ENCODE measurements at regions not wholly inside any gene's neighbourhood (a gene's known extent, or its start where the extent isn't known, plus 50 kb on each side); places are given as distances from the start of the nearest gene placed in this dataset.

GRCh38 chr21:43331111-43331961 lies 95.6 kb downstream of the SIK1 start:
- Mint-ChIP-seq H3K27ac (no peak overlapping the region), H3K9me3 (no peaks in the 10 kb centered on the region), H3K4me3 (no peak overlapping the region), H3K4me1 (peaks cover 11% of the 10 kb centered on the region), H3K36me3 (peaks cover 15% of the 10 kb centered on the region)
- ATAC-seq (no peak), DNase-seq (ENCODE audit: low spot score in 2 of 2) (no peak)

DNA sequence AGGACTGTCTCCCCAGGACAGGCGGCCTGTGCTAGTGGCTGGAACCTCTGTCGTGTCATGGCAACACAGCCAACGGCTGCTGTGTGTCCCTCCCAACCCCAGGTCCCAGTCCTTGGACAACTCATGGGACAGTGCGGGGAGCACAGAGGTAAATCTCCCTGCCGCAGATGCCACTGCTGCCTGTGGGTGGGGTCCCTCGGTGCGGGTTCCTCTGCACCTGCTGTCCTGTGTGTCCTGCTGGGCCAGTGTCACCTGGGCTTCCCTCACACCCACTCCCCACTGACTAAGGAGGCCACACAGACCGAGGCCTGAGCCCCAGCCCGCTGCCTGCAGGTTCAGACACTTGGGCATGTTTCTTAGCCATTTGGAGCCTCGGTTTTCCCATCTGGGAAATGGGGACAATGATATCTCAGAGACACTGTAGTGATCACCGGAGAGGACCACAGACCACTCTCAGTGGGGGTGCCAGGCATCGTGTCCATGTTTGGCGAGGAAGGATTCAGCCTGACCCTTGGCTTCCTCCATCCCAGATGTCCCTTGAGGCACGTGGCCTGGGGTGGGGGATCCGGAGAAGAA lies 96.5 kb downstream of the SIK1 start:
- H3K4me1 Mint-ChIP-seq = peaks cover 11% of the 10 kb centered on the region
- no peak overlapping the region for H3K4me3 Mint-ChIP-seq
- H3K36me3 Mint-ChIP-seq = peaks cover 7% of the 10 kb centered on the region
- ATAC-seq = no peak
- no peak for DNase-seq (ENCODE audit: low spot score in 2 of 2)
- H3K9me3 Mint-ChIP-seq = no peaks in the 10 kb centered on the region
- H3K27ac Mint-ChIP-seq = no peak overlapping the region

GRCh38 chr21:43329711-43330269 lies 97.1 kb downstream of the SIK1 start:
- peaks cover 10% of the 10 kb centered on the region for H3K4me1 Mint-ChIP-seq
- H3K36me3 Mint-ChIP-seq = peaks cover under 1% of the 10 kb centered on the region
- H3K27ac Mint-ChIP-seq = no peak overlapping the region
- ATAC-seq = no peak
- no peak overlapping the region for H3K4me3 Mint-ChIP-seq
- DNase-seq (ENCODE audit: low spot score in 2 of 2) = no peak
- H3K9me3 Mint-ChIP-seq = no peaks in the 10 kb centered on the region

DNA sequence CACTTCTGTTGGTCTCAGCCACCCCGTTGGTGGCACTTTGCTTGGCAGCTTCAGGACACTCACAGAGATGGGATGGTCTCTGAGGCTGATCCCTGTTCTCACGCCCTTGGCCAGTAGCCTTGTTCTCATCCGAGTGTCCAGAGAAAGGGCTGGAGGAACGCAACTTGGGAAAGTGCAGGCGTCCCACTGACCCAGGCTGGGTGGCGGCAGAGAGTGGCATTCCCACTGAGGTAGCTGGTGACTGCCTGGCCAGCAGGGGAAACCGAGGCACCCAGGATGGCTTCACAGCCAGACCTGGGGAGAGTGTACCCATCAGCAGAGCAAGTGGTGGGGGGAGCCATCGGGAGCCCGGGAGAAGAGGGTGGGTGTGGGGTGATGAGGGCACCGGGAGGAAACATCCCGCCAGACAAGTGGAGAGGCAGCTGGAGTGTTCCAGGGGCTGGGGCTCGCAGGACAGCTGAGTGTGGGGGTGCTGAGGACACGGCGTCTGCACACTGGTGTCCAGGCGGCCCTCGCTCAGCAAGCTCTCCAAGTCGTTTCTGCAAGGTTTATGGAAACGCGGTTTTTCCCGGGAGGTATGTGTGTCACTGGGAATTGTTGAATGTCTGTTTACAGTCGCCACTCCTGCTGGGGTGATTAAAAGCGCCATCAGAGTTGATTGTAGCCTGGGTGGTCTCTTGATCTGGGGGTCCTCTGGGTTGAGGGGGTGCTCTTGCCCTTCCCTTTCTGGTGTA lies 97.8 kb downstream of the SIK1 start:
- ATAC-seq = no peak
- Mint-ChIP-seq H3K36me3 (no peaks in the 10 kb centered on the region), H3K4me3 (no peak overlapping the region), H3K9me3 (no peaks in the 10 kb centered on the region), H3K27ac (no peak overlapping the region), H3K4me1 (peaks cover 5% of the 10 kb centered on the region)
- no peak for DNase-seq (ENCODE audit: low spot score in 2 of 2)

DNA sequence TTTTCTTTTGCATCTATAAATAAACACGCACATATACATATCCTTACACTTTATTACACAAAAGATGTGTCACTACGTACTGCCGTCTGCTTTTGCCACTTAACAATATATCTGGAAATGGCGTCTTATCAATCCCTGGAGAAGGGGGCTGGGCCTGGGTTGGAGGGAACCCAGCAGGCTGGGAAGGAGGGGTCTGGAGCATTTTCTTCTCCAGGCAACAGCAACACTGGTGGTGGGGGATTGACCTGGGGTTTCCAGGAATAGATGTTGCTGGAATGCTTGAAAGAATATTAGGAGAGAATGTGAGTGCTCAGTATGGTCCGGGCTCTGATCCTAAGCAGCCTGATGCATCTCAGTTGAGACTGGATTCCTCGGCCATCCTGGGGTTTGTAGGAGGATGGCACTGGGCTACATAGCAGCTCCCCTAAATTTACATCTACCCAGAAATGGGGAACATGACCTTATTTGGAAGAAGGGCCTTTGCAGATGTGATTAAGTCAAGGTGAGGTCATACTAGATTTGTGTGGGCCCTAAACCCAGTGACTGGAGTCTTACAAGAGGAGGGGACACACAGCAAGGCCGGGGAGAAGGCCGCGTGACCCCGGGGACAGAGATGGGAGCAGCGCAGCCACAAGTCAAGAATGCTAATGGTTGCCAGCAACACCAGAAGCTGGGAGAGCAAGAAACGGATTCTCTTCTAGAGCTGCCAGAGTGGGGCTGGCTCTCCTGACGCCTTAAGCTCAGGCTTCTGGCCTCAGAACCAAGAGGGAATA lies 98.6 kb downstream of the SIK1 start:
- DNase-seq (ENCODE audit: low spot score in 2 of 2) = no peak
- Mint-ChIP-seq H3K36me3 (no peaks in the 10 kb centered on the region), H3K4me1 (peaks cover 5% of the 10 kb centered on the region), H3K9me3 (no peaks in the 10 kb centered on the region), H3K27ac (no peak overlapping the region), H3K4me3 (no peak overlapping the region)
- ATAC-seq = no peak

DNA sequence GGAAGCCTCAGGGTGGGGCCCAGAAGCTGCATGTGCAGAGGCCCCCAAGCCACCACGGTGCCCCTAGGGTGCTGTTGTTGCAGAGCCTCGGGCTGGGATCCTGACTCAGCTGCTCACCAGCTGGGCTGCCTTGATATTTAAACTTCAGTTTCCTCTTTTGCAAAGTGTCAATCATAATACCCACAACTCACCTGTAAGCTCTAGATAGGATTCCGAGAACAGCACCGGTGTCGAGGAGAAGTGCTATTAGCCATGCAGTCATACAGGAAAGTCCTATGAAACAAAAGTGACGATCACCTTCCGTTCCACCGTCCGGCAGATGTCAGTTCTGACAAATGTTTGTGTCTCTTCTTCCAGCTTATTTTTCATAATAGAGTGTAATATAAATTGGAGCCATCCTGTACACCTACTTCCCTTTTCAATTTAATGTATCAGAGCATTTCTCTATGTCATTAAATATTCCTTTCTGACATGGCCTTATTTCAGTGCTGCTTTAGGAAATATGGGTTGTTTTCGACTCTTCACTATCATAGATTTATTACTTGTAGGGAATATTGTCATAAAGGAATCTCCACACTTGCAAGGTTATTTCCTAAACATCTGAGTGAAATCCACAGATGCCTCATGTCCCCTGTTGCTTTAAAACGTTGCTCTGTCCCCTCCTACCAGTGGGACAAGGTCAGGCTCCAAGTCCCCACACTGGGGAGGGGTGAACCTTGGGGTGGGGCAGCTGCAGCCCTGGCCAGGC lies 100.8 kb downstream of the SIK1 start:
- peak; percentile 11 for ATAC-seq

DNA sequence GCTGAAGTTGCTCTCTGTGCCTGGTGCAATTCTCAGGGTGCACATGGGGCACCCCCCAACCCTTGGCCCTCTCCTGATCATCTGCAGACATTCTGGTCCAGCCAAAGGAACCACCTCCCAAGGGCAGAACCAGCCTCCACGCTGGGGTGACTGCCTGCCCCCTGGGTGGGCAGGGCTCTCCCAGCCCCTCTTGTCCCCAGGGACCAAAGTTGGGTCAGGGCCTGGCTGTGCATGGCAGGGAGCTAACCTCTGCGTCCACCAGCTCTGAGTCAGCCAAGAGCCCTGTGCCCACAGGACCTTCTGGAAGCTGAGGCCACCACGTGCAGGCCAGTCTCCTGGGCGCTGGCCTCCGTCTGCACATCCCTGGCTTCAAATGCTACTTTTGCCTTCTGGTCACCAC lies 101.9 kb downstream of the SIK1 start:
- Mint-ChIP-seq H3K36me3 (no peaks in the 10 kb centered on the region), H3K4me1 (no peaks in the 10 kb centered on the region), H3K9me3 (no peaks in the 10 kb centered on the region), H3K27ac (no peak overlapping the region), H3K4me3 (no peak overlapping the region)
- ATAC-seq (no peak), DNase-seq (ENCODE audit: low spot score in 2 of 2) (no peak)

More for the DNA sequence above, 100.8 kb downstream of the SIK1 start:
- peak overlapping the region; percentile 58 for H3K27ac Mint-ChIP-seq
- DNase-seq (ENCODE audit: low spot score in 2 of 2) = no peak
- H3K4me3 Mint-ChIP-seq = no peak overlapping the region
- no peaks in the 10 kb centered on the region for H3K4me1 Mint-ChIP-seq
- H3K36me3 Mint-ChIP-seq = no peaks in the 10 kb centered on the region
- H3K9me3 Mint-ChIP-seq = no peaks in the 10 kb centered on the region

DNA sequence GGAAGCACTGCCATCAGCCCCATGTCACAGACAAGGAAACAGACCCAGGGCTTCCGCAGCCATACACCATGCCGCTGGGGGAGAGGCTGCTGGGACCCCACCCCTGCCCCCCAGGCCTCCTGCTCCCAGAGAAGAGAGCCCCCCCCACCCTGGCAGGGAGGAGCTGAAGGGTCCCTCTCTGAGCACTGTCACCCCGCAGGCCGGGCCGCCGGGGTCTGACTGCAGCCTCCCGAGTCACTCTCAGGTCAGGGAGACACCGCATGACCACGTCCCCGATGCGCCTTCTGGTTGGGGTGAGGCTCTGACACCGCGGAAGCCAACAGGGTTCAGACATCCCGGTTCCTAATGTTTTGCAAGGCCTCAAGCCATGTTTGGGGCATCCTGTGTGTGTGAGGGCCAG lies 102.3 kb downstream of the SIK1 start:
- no peak overlapping the region for H3K4me3 Mint-ChIP-seq
- no peak overlapping the region for H3K27ac Mint-ChIP-seq
- ATAC-seq = no peak
- DNase-seq (ENCODE audit: low spot score in 2 of 2) = no peak
- H3K4me1 Mint-ChIP-seq = no peaks in the 10 kb centered on the region
- H3K36me3 Mint-ChIP-seq = no peaks in the 10 kb centered on the region
- no peaks in the 10 kb centered on the region for H3K9me3 Mint-ChIP-seq

DNA sequence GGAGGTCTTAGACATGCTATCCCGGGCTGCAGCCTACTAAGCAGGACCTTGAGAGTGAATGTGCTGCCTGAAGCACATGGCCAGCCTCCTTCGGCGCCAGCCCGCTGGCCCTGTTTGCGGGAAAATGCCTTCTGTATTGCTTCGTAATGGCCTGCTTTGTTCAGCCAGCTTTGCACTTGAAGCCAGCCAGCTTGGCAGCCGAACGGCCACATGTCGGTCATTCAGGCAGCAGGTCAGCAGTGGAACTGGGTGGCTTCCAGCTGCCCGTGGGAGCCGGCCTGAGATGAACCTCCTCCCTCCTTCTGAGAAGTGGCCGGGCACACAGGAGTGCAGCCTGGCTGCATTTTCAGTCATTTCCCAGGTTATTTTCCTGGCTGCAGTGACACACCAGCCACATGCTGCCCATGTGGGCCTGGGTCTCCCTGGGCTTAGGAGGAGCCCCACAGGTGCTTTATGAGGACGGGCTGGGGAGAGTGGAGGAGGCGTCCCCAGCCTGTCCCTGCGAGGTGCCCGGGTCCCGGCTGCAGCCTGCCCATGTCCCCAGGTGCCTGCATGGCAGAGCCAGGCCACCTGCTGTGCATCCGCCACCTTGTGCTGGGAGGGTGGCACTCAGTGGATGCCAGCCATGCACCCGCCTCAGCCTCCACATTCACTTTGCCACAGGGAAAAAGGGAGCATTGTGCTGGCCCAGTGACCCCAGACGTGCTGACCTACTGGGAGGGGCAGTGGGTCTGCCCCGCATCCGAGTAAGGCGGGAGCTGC lies 103.5 kb downstream of the SIK1 start:
- ATAC-seq (no peak), DNase-seq (ENCODE audit: low spot score in 2 of 2) (no peak)
- Mint-ChIP-seq H3K27ac (no peak overlapping the region), H3K4me1 (no peaks in the 10 kb centered on the region), H3K36me3 (no peaks in the 10 kb centered on the region), H3K9me3 (no peaks in the 10 kb centered on the region), H3K4me3 (no peak overlapping the region)

DNA sequence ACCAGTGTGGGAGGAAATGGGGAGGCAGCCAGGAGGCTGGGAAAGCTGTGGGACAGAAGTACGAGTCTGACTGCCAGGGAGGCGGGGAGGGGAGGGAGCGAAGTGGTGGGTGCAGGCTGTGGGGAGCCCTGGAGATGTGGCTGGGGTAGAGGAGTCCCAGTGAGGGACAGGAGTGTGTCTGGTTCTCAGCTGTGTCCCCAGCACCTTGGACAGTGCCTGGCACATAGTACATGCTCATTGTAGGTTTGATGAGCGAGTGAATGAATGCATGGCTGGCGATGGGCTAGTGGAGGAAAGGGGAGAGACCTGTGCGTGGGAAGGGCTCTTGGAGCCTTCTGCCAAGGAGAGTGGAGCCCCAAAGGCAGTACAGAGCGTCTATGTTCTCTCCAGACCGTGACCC lies 104.1 kb downstream of the SIK1 start:
- H3K27ac Mint-ChIP-seq = no peak overlapping the region
- no peak for DNase-seq (ENCODE audit: low spot score in 2 of 2)
- no peak overlapping the region for H3K4me3 Mint-ChIP-seq
- no peaks in the 10 kb centered on the region for H3K36me3 Mint-ChIP-seq
- no peak for ATAC-seq
- no peaks in the 10 kb centered on the region for H3K9me3 Mint-ChIP-seq
- no peaks in the 10 kb centered on the region for H3K4me1 Mint-ChIP-seq

GRCh38 chr21:43322311-43322710 lies 104.6 kb downstream of the SIK1 start:
- no peak for ATAC-seq
- no peak overlapping the region for H3K27ac Mint-ChIP-seq
- H3K9me3 Mint-ChIP-seq = no peaks in the 10 kb centered on the region
- no peak for DNase-seq (ENCODE audit: low spot score in 2 of 2)
- H3K4me3 Mint-ChIP-seq = no peak overlapping the region
- H3K36me3 Mint-ChIP-seq = no peaks in the 10 kb centered on the region
- no peaks in the 10 kb centered on the region for H3K4me1 Mint-ChIP-seq

GRCh38 chr21:43321611-43322010 lies 105.3 kb downstream of the SIK1 start:
- DNase-seq (ENCODE audit: low spot score in 2 of 2) (no peak), ATAC-seq (no peak)
- Mint-ChIP-seq H3K36me3 (no peaks in the 10 kb centered on the region), H3K4me1 (no peaks in the 10 kb centered on the region), H3K27ac (no peak overlapping the region), H3K9me3 (no peaks in the 10 kb centered on the region), H3K4me3 (no peak overlapping the region)

DNA sequence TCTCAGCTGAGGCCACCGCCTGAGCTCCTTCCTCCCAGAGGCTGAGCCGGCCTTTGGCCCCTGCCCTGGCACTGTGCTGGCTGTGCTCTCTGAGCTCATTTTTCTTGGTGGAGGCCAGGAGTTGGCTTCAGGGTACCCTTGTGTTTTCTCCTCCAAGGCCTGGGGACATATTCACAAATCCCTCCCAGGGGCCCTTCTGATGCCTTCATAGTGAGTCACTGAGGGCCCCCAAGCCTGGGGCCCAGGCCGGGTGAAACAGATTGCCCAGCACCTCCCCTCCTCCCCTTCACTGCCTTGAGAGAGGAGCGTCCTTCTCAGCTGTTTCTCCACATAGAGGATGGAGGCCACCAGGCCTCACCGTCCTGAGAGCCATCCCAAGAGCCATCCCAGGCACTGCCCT lies 105.8 kb downstream of the SIK1 start:
- ATAC-seq (no peak), DNase-seq (ENCODE audit: low spot score in 2 of 2) (no peak)
- H3K4me3 Mint-ChIP-seq = no peak overlapping the region
- H3K9me3 Mint-ChIP-seq = no peaks in the 10 kb centered on the region
- no peak overlapping the region for H3K27ac Mint-ChIP-seq
- no peaks in the 10 kb centered on the region for H3K4me1 Mint-ChIP-seq
- H3K36me3 Mint-ChIP-seq = no peaks in the 10 kb centered on the region

GRCh38 chr21:43320526-43320925 lies 106.4 kb downstream of the SIK1 start:
- no peak overlapping the region for H3K27ac Mint-ChIP-seq
- no peaks in the 10 kb centered on the region for H3K36me3 Mint-ChIP-seq
- H3K4me3 Mint-ChIP-seq = no peak overlapping the region
- no peak for DNase-seq (ENCODE audit: low spot score in 2 of 2)
- ATAC-seq = no peak
- H3K4me1 Mint-ChIP-seq = peaks cover under 1% of the 10 kb centered on the region
- H3K9me3 Mint-ChIP-seq = no peaks in the 10 kb centered on the region

Data from stimulated activated effector memory CD8-positive, alpha-beta T cell treated with anti-CD3 and anti-CD28 coated beads, Interleukin-12 subunit alpha, Interleukin-12 subunit beta, amount 100 ng/mL, for 72 hours (primary cell).